GM18907 (cell line): ENCODE measurements at regions not wholly inside any gene's neighbourhood (a gene's known extent, or its start where the extent isn't known, plus 50 kb on each side); places are given as distances from the start of the nearest gene placed in this dataset.

Experiments
- ATAC-seq: cut with Tn5 transposase; IDR thresholded peaks from one replicate; pipeline ENCODE4 v1.9.1; 2021; ENCODE audit warnings: mild to moderate bottlenecking, moderate library complexity; ENCODE audit not compliant: unreplicated experiment

- ATAC-seq, result no peak
These were observed 154.0 kb downstream of the BTC start for GRCh38 chr4:74640111-74640903.

GRCh38 chr4:74642006-74642405 is 152.3 kb downstream of the BTC start:
- ATAC-seq, result no peak

- ATAC-seq, result no peak
These were observed 145.1 kb downstream of the BTC start for GRCh38 chr4:74649193-74649592.

GRCh38 chr4:74651198-74651597 is 143.1 kb downstream of the BTC start:
- ATAC-seq, result no peak

GRCh38 chr4:74653331-74654229 is 140.7 kb downstream of the BTC start:
- no peak for ATAC-seq

GRCh38 chr4:74654230-74654681 is 140.1 kb downstream of the BTC start:
- no peak for ATAC-seq

- ATAC-seq, result no peak
These were observed 137.7 kb downstream of the BTC start for GRCh38 chr4:74656596-74656995.

GRCh38 chr4:74658116-74658515 is 136.2 kb downstream of the BTC start:
- ATAC-seq, result no peak

GRCh38 chr4:74659576-74660411 is 134.5 kb downstream of the BTC start:
- ATAC-seq, result no peak

GRCh38 chr4:74660866-74661265 is 133.5 kb downstream of the BTC start:
- no peak for ATAC-seq

- no peak for ATAC-seq
These were observed 132.7 kb downstream of the BTC start for GRCh38 chr4:74661427-74662201.

- no peak for ATAC-seq
These were observed 130.7 kb downstream of the BTC start for GRCh38 chr4:74663631-74664030.

- ATAC-seq, result no peak
These were observed 129.0 kb downstream of the BTC start for GRCh38 chr4:74665346-74665745.

GRCh38 chr4:74665876-74666275 is 128.4 kb downstream of the BTC start:
- ATAC-seq, result no peak

GRCh38 chr4:74667438-74667837 is 126.9 kb downstream of the BTC start:
- no peak for ATAC-seq

GRCh38 chr4:74667944-74668343 is 126.4 kb downstream of the BTC start:
- ATAC-seq, result no peak

GRCh38 chr4:74669702-74670101 is 124.6 kb downstream of the BTC start:
- no peak for ATAC-seq

- no peak for ATAC-seq
These were observed 123.7 kb downstream of the BTC start for GRCh38 chr4:74670583-74670982.

GRCh38 chr4:74671080-74671698 is 123.1 kb downstream of the BTC start:
- no peak for ATAC-seq

GRCh38 chr4:74674750-74675149 is 119.6 kb downstream of the BTC start:
- ATAC-seq, result no peak
